CD4-positive, alpha-beta T cell treated with Interleukin-17A for 1 hour (primary cell): ENCODE measurements at regions not wholly inside any gene's neighbourhood (a gene's known extent, or its start where the extent isn't known, plus 50 kb on each side); places are given as distances from the start of the nearest gene placed in this dataset.
"Not testable (repeated sequence)": the region's sequence is repeated elsewhere in the genome, so short reads cannot be mapped to it uniquely, and the experiment has no call there.

ENCODE experiments used
- DNase-seq: peaks from one replicate; pipeline ENCODE4 v3.0.0-alpha.2; 2020

DNA sequence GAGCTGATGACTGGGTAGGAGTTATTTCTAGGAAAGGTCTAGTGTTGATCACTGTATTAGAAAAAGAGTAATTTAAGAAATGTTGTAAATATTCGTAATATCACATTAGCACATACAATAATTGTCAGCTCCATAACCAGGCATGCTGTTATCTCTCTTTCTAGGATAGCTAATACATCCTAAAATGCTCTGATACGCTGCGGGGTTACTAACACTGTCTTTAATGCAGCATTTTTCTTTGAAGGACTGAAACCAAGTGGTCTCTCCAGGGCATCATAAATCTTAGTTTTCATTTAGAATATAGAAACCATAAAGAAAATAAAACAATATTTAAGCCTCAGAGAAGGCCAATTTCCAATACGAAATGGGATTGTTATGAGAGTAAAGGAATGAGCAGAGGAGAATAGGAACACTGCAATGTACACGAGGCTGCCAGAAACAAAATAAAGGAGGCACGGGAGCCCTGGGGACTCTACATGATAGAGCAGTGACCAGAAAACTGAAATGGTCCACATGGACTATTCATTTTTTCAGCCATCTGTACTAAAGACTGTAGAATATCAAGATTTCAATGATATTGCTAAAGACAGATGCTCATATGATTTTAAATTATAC, 1606.7 kb upstream of the AGA start:
- no peak for DNase-seq

DNA sequence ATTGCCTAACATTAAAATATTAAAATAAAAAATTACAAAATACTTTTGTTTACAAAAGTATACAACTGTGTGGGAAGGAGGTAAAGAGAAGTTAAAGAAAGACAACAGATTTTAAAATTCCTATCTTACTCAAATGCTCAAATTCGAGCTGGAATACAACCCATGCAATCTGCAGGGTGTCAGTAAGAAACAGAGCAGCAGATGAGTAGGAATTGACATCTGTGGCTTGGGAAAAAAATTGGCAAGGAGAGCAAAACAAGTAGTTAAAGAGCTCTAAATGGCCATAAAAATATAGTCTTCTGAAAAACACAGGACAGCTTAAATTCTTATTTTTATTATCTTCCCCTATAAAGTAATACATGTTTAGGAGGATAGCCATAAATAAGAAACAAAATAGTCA, 1609.0 kb upstream of the AGA start:
- DNase-seq = no peak

DNA sequence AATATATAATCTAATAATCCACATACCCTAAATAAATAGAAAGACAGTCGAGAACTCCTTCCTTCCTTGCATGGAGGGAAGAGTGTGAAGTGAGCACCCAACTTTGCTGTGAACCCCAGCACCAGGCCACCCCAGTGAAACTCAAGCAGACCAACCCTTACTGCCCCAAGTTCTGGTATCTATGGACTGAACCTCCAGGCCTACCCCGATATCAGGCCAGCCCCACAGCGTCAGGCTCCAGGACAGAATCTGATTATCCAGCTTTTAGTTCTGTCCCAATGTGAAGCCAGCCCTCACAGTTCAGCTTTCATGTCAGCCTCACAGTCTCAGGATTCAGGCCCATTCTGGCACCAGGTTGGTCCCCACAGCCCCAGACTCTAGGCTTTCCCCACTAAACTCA, 1617.2 kb upstream of the AGA start:
- DNase-seq = no peak

DNA sequence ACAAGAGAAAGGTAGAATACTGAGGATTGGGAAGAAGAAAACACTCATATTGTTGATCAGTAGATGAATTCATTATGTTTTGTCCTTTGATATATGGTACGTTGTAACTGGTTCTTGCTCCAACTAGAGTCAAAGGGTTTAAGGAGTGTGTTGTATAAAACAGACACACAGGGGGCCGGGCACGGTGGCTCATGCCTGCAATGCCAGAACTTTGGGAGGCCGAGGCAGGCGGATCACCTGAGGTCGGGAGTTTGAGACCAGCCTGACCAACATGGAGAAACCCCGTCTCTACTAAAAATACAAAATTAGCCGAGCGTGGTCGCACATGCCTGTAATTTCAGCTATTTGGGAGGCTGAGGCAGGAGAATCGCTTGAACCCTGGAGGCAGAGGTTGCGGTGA, 1624.0 kb upstream of the AGA start:
- DNase-seq = not testable (repeated sequence)

- DNase-seq = no peak
These were observed 1628.9 kb upstream of the AGA start for GRCh38 chr4:179071131-179071530.

GRCh38 chr4:179076865-179077264, 1634.6 kb upstream of the AGA start:
- no peak for DNase-seq

- DNase-seq = no peak
These were observed 1653.5 kb upstream of the AGA start for GRCh38 chr4:179095585-179096221.

DNA sequence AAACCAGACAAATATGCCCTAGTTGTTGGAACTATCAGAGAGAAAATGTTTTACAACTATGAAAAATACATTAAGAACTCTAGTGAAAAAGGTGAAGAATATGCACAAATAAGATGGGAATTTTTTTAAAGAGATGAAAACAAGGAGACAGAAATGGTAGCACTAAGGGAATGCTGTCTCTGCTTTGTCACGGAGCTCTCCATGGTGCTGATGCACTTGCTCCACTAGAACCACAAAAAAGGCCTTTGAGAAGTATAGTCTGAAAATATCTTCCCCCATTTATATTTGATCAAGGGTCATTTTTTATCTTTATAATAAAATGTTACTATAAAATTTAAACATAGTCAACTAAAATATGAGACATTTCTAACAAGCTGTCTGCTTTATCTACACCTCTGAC, 1655.5 kb upstream of the AGA start:
- no peak for DNase-seq

DNA sequence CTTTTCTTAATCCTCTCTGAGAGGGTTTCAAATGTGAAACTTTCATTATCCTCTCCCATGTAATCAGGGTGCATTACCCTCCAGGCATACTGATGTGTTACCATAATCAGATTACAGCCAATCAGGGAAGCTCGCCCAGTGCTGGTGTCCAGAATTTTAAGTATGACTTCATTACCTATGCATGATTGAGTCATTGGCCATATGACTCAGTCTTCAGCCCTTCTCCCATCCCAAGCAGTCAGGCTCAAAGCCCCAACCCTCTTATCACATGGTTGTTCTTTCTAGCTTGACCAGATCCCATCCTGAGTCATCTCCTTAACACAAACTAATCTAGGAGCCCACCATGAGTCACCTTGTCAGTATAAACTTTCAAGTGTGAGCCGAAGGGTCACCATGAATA, 1668.1 kb upstream of the AGA start:
- DNase-seq = no peak

- no peak for DNase-seq
These were observed 1668.6 kb upstream of the AGA start for GRCh38 chr4:179110816-179111215.

DNA sequence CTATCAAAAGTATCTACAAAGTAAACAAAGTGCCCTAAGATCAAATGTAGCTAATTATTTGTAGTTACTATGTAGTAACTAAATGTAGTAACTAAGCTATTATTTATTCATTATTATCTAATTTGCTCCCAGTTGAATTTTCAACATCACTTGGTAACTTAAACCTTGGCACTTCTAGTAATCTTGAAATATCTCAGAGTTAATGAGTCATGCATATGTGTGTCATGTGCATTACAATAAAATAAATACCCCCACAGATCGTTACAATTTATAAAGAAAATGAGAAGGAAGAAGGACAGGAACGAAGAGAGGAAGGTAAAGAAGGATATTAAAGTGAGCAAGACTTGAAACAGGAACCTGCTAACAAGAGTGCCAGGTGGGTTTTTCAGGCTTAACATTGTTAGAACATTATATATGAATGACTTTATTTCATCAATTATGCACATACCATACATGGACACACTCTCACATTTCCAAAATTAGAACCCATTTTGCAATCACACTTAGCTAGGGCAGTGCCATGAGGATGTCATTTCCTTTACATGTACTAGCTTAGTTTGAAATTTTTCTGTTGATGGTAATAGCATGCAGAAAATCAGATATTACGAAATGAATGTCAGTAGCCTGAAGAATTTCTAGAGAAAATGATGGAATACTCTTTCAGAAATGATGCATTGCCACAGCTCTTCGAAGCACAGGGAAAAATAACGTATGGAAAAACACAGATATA, 1670.4 kb upstream of the AGA start:
- no peak for DNase-seq

DNA sequence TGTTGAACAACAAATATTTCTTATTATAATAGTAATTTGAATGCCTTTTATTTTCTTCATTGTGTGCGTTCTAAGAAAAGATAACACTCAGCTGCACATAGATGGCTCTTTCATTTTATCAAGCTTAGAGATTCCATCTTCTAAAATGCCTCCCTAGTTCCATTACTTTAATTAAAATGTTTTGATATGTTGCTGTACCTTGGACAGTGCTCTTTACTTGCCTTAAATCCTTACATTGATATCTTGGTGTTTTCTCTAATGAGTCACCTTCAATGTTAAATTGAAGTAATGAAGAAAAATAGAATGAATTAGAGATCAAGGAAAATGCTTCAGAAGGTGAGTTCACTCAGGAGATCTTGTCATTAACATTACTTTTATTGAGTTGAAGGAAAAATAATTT, 1672.4 kb upstream of the AGA start:
- DNase-seq = no peak

GRCh38 chr4:179116011-179116410, 1673.8 kb upstream of the AGA start:
- no peak for DNase-seq

GRCh38 chr4:179116581-179116980, 1674.3 kb upstream of the AGA start:
- DNase-seq = no peak

DNA sequence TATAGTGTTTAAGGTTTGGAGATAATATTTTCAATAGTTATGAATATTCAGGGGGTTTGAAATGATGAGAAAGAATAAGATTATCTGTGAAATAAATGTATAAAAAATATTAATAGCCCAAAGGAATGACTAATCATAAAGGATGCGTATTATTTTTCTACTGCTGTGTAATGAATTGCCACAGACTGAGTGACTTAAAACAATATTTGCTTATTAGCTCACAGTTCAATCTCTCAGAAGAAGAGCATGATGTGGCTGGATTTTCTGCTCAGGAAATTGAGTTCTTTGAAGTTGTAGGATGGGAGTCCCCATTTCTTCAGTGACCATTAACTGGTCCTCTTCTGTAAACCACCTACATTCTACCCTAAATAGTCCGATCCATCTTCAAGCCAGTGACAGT, 1680.8 kb upstream of the AGA start:
- DNase-seq = no peak

- no peak for DNase-seq
These were observed 1682.2 kb upstream of the AGA start for GRCh38 chr4:179124419-179124818.

GRCh38 chr4:179124957-179125356, 1682.7 kb upstream of the AGA start:
- no peak for DNase-seq

DNA sequence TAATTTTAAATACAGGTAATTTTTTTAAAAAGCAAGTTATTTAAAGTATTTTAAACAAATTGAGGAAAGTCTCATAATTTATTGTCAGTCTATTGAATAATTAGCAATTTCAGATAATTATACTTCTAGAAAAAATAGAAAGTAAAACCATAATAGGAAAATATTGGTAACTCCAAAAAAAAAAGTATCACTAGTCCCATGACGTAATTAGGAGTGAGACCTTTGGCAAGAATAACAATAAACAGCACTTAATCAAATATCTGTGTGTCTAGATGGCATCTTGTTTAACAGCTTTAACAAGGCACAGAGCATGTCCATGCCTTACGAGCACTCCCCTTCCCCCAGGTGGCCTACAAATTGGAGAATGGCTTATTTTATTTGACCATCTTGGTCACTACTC, 1683.6 kb upstream of the AGA start:
- DNase-seq = no peak

- no peak for DNase-seq
These were observed 1686.1 kb upstream of the AGA start for GRCh38 chr4:179128299-179128698.

DNA sequence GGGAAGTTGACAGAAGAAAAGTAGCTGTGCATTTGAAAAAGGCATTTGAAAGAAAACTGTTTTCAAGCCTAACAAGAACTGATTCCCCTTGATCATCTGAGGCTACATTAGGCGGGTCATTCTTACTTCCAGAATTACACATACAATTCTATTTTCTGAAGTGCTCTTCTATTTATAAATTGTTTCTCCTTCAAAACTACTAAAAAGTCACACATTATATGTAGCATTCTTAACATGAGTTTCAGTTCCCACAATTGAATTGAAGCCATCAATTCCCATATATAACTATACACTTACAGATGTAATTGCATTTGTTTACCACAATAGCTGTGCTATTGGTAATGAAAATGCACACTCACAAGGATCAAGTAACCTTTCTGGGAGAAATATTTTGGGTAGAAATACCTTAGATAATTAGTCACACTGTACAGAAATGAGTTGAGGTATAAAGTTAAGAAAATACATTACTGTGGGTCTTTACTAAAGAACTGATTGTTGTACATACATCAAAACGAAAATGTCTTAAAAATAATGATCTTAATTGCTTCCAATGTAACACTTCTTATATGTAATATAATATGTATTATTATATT, 1688.0 kb upstream of the AGA start:
- no peak for DNase-seq

- no peak for DNase-seq
These were observed 1703.7 kb upstream of the AGA start for GRCh38 chr4:179145746-179146525.

DNA sequence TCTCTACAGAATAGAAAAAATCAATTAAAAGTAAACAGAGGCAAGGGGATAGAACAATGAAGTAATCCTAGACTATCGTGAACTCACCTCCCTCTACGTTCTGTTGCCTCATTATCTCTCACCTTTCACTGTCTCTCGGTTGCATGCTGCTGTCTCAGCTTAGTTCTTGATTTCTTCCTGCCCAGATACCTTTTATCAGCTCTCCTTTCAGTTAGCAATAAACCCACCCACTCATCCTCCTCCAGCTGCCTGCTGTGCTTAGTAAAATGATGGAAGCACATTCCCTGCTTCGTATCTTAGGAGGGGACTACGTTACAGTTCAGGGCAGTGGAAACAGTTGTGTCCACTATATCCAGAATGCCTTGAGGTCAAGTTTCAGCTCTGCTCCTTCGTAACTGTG, 1709.5 kb upstream of the AGA start:
- DNase-seq = no peak

GRCh38 chr4:179163147-179163546, 1720.9 kb upstream of the AGA start:
- DNase-seq = no peak
